ENCODE measurements at regions not wholly inside any gene's neighbourhood (a gene's known extent, or its start where the extent isn't known, plus 50 kb on each side); places are given as distances from the start of the nearest gene placed in this dataset.

GRCh38 chr12:107144441-107144840, 51.1 kb upstream of the CRY1 start:
- TF ChIP-seq POLR2A (IDR thresholded peaks at IDR 0.05), result no peak
- TF ChIP-seq CTCF (IDR thresholded peaks at IDR 0.05), result no peak
- Histone ChIP-seq H3K4me3 (no peak overlapping the region), H3K36me3 (no peaks in the 10 kb centered on the region), H3K9me3 (no peaks in the 10 kb centered on the region), H3K4me1 (no peaks in the 10 kb centered on the region), H3K27ac (no peak overlapping the region), H3K27me3 (no peaks in the 10 kb centered on the region)
- no peak for DNase-seq

GRCh38 chr12:107144990-107145389, 51.6 kb upstream of the CRY1 start:
- no peaks in the 10 kb centered on the region for H3K9me3 ChIP-seq
- H3K4me3 ChIP-seq, result no peak overlapping the region
- H3K27me3 ChIP-seq, result no peaks in the 10 kb centered on the region
- H3K27ac ChIP-seq, result no peak overlapping the region
- TF ChIP-seq POLR2A (IDR thresholded peaks at IDR 0.05) (no peak), CTCF (IDR thresholded peaks at IDR 0.05) (no peak)
- no peaks in the 10 kb centered on the region for H3K4me1 ChIP-seq
- no peaks in the 10 kb centered on the region for H3K36me3 ChIP-seq
- DNase-seq, result no peak

GRCh38 chr12:107145397-107145796, 52.0 kb upstream of the CRY1 start:
- TF ChIP-seq POLR2A (IDR thresholded peaks at IDR 0.05) (no peak), CTCF (IDR thresholded peaks at IDR 0.05) (no peak)
- no peak for DNase-seq
- H3K27ac ChIP-seq, result no peak overlapping the region
- H3K36me3 ChIP-seq, result no peaks in the 10 kb centered on the region
- no peak overlapping the region for H3K4me3 ChIP-seq
- no peaks in the 10 kb centered on the region for H3K4me1 ChIP-seq
- no peaks in the 10 kb centered on the region for H3K27me3 ChIP-seq
- H3K9me3 ChIP-seq, result no peaks in the 10 kb centered on the region

GRCh38 chr12:107148107-107148506, 54.8 kb upstream of the CRY1 start:
- Histone ChIP-seq H3K9me3 (no peaks in the 10 kb centered on the region), H3K36me3 (no peaks in the 10 kb centered on the region), H3K4me1 (no peaks in the 10 kb centered on the region), H3K27me3 (no peaks in the 10 kb centered on the region), H3K4me3 (no peak overlapping the region), H3K27ac (no peak overlapping the region)
- no peak for DNase-seq
- TF ChIP-seq CTCF (IDR thresholded peaks at IDR 0.05) (no peak), POLR2A (IDR thresholded peaks at IDR 0.05) (no peak)

- no peak overlapping the region for H3K4me3 ChIP-seq
- no peaks in the 10 kb centered on the region for H3K9me3 ChIP-seq
- no peak for TF ChIP-seq POLR2A (IDR thresholded peaks at IDR 0.05)
- TF ChIP-seq CTCF (IDR thresholded peaks at IDR 0.05), result no peak
- H3K27me3 ChIP-seq, result no peaks in the 10 kb centered on the region
- H3K27ac ChIP-seq, result no peak overlapping the region
- H3K4me1 ChIP-seq, result no peaks in the 10 kb centered on the region
- DNase-seq, result no peak
- H3K36me3 ChIP-seq, result no peaks in the 10 kb centered on the region
Measured at GRCh38 chr12:107152315-107152714, 59.0 kb upstream of the CRY1 start.

GRCh38 chr12:107159384-107159900, 66.1 kb upstream of the CRY1 start:
- no peaks in the 10 kb centered on the region for H3K27me3 ChIP-seq

More at GRCh38 chr12:107159384-107159900, 66.1 kb upstream of the CRY1 start:
- no peaks in the 10 kb centered on the region for H3K9me3 ChIP-seq
- H3K4me3 ChIP-seq, result no peak overlapping the region
- no peaks in the 10 kb centered on the region for H3K36me3 ChIP-seq
- DNase-seq, result no peak
- TF ChIP-seq CTCF (IDR thresholded peaks at IDR 0.05), result no peak
- no peak for TF ChIP-seq POLR2A (IDR thresholded peaks at IDR 0.05)
- H3K4me1 ChIP-seq, result no peaks in the 10 kb centered on the region
- H3K27ac ChIP-seq, result no peak overlapping the region

Measured in Peyer's patch (tissue), 4 donors.